GM13977 (cell line): ENCODE measurements at regions not wholly inside any gene's neighbourhood (a gene's known extent, or its start where the extent isn't known, plus 50 kb on each side); places are given as distances from the start of the nearest gene placed in this dataset.

Experiments
- DNase-seq: peaks from one replicate; pipeline ENCODE4 v3.0.0; 2012; ENCODE audit warnings: low spot score
- CTCF ChIP-seq: IDR thresholded peaks from 2 replicates; pipeline ENCODE4 v1.5.1; 2012; ENCODE audit warnings: mild to moderate bottlenecking, control low read depth; ENCODE audit not compliant: insufficient read depth; ENCODE audit errors: extremely low read depth, missing control alignments
- in situ Hi-C: fragments of 300-500 bp; cut with MboI; formaldehyde crosslinking; loops from one replicate; pipeline ENCODE4 v1.12.0; 2022; ENCODE audit warnings: low sequenced_read_pairs, low pct_unique_long_range_greater_than_20kb, mixed read lengths, inconsistent platforms; ENCODE audit not compliant: unreplicated experiment

GRCh38 chr9:81053298-81054025, 635.9 kb downstream of the TLE1 start:
- in situ Hi-C loops, result no loop called here
- TF ChIP-seq CTCF, result no peak
- DNase-seq, result no peak

- in situ Hi-C loops, result no loop called here
- no peak for TF ChIP-seq CTCF
- DNase-seq, result no peak
These were observed 636.5 kb downstream of the TLE1 start for GRCh38 chr9:81052846-81053245.

- in situ Hi-C loops, result no loop called here
- DNase-seq, result no peak
- TF ChIP-seq CTCF, result no peak
These were observed 642.1 kb downstream of the TLE1 start for GRCh38 chr9:81047280-81047679.

- in situ Hi-C loops, result no loop called here
- DNase-seq, result no peak
- TF ChIP-seq CTCF, result no peak
These were observed 643.7 kb downstream of the TLE1 start for GRCh38 chr9:81045658-81046057.

- in situ Hi-C loops, result no loop called here
- no peak for TF ChIP-seq CTCF
- no peak for DNase-seq
These were observed 651.5 kb downstream of the TLE1 start for GRCh38 chr9:81037889-81038288.

GRCh38 chr9:81035601-81036000, 653.7 kb downstream of the TLE1 start:
- no peak for TF ChIP-seq CTCF
- in situ Hi-C loops, result no loop called here

More at GRCh38 chr9:81035601-81036000, 653.7 kb downstream of the TLE1 start:
- no peak for DNase-seq
